Activated T-helper 2 cell treated with anti-CD3 and anti-CD28 coated beads, Interferon-gamma antibody, Interleukin-2, Interleukin-4, amounts not matched to agents 10 μg/mL and 5 μg/mL and 100 μg/mL, durations not matched to agents 14 hours and 24 hours and 36 hours (primary cell): ENCODE measurements at regions not wholly inside any gene's neighbourhood (a gene's known extent, or its start where the extent isn't known, plus 50 kb on each side); places are given as distances from the start of the nearest gene placed in this dataset.

ENCODE experiments used
- DNase-seq: peaks from one replicate; pipeline ENCODE4 v3.0.0; 2021; ENCODE audit warnings: low spot score
- H3K27ac Mint-ChIP-seq: one replicate; pipeline ENCODE4 v1.8.0; 2021; ENCODE audit warnings: mixed read lengths
- H3K27me3 Mint-ChIP-seq: one replicate; pipeline ENCODE4 v1.8.0; 2021; ENCODE audit warnings: low read depth, mixed read lengths
- H3K36me3 Mint-ChIP-seq: one replicate; pipeline ENCODE4 v1.8.0; 2021; ENCODE audit warnings: low read depth, mixed read lengths
- H3K4me1 Mint-ChIP-seq: one replicate; pipeline ENCODE4 v1.8.0; 2021; ENCODE audit warnings: low read depth, mixed read lengths
- H3K4me3 Mint-ChIP-seq: one replicate; pipeline ENCODE4 v1.8.0; 2021; ENCODE audit warnings: low read depth, mild to moderate bottlenecking, moderate library complexity, mixed read lengths
- H3K9me3 Mint-ChIP-seq: one replicate; pipeline ENCODE4 v1.8.0; 2021; ENCODE audit warnings: mixed read lengths
- intact Hi-C: fragments of 100-400 bp; cut with micrococcal nuclease; formaldehyde crosslinking; loops from one replicate; pipeline ENCODE4 v1.15.1; 2023

- no peak for DNase-seq
- Mint-ChIP-seq H3K27ac (no peak overlapping the region), H3K36me3 (no peaks in the 10 kb centered on the region), H3K4me1 (peaks cover 2% of the 10 kb centered on the region), H3K9me3 (no peaks in the 10 kb centered on the region), H3K27me3 (no peaks in the 10 kb centered on the region), H3K4me3 (no peak overlapping the region)
- intact Hi-C loops = no loop called here
Measured at GRCh38 chr7:84610390-84610789, 415.8 kb upstream of the SEMA3A start.

DNA sequence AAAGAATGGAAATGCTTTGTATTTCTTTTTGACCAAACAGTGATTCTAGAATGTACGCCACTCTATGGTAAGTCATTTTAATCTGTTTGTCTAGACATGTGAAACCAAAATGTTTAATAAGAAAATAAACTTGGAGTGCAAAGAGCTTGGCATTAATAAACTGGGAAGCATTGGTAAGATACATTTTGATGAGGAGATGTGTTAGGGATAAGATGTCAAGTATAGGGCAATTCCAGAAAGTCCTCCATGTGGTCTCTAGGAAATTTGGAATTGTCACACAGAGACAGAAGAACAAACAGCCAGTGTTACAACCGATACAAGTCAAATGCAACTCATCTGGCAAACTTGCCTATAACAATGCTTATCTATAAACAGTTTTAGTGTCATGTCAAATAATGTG is 410.7 kb upstream of the SEMA3A start:
- Mint-ChIP-seq H3K4me1 (peaks cover 2% of the 10 kb centered on the region), H3K4me3 (no peak overlapping the region), H3K27ac (no peak overlapping the region), H3K36me3 (no peaks in the 10 kb centered on the region), H3K27me3 (no peaks in the 10 kb centered on the region), H3K9me3 (peaks cover 7% of the 10 kb centered on the region)
- intact Hi-C loops = no loop called here
- no peak for DNase-seq

DNA sequence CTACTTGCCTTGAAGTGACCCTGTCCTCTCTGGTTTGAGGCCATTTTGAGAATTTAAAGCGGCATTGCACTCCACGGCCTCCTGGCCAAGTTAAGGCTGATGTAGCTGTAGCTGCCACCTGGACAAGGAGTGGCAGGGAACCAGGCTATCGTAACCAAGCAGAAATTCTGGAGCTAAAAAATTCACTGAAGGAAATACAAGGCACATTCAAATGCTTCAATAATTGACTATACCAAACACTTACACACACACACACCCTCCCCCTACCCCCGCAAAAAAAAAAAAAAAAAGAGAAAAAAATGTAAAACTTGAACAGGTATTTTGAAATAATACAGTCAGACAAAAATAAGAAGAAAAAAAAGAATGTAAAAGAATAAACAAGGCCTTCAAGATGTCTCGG is 409.0 kb upstream of the SEMA3A start:
- H3K4me1 Mint-ChIP-seq = no peaks in the 10 kb centered on the region
- H3K4me3 Mint-ChIP-seq = no peak overlapping the region
- DNase-seq = no peak
- no peaks in the 10 kb centered on the region for H3K36me3 Mint-ChIP-seq
- intact Hi-C loops = no loop called here
- no peak overlapping the region for H3K27ac Mint-ChIP-seq
- peaks cover 7% of the 10 kb centered on the region for H3K9me3 Mint-ChIP-seq
- H3K27me3 Mint-ChIP-seq = no peaks in the 10 kb centered on the region

DNA sequence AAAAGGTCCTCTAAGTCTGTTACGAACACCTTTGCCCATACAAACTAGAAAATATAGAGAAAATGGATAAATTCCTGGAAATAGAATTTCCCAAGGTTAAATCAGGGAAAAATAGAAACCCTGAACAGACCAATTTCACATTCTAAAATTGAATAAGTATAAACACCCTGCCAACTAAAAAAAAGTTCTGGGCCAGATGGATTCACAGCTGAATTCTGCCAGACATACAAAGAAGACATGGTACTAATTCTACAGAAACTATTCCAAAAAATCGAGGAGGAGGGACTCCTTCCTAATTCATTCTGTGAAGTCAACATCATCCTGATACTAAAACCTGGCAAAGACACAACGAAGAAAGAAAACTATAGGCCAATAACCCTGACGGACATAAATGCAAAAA is 400.4 kb upstream of the SEMA3A start:
- no peak overlapping the region for H3K4me3 Mint-ChIP-seq
- intact Hi-C loops = no loop called here
- H3K9me3 Mint-ChIP-seq = no peaks in the 10 kb centered on the region
- H3K36me3 Mint-ChIP-seq = no peaks in the 10 kb centered on the region
- no peak for DNase-seq
- no peak overlapping the region for H3K27ac Mint-ChIP-seq
- H3K27me3 Mint-ChIP-seq = no peaks in the 10 kb centered on the region
- H3K4me1 Mint-ChIP-seq = no peaks in the 10 kb centered on the region

DNA sequence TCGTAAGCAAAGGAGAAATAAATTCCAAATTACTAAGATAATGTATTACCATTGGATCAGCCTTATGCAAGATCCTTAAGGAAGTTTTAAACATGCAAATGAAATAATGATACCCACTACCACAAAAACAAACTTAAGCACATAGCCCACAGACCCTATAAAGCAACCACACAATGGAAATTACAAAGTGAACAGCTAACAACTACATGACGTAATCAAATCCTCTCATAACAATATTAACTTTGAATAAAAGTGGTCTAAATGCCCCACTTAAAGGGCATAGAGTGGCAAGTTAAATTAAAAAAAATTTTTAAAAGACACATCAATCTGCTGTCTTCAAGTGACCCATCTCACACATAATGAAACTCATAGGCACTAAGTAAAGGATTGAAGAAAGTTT is 397.3 kb upstream of the SEMA3A start:
- no peaks in the 10 kb centered on the region for H3K9me3 Mint-ChIP-seq
- H3K27me3 Mint-ChIP-seq = no peaks in the 10 kb centered on the region
- H3K27ac Mint-ChIP-seq = no peak overlapping the region
- H3K36me3 Mint-ChIP-seq = no peaks in the 10 kb centered on the region
- H3K4me1 Mint-ChIP-seq = no peaks in the 10 kb centered on the region
- no peak overlapping the region for H3K4me3 Mint-ChIP-seq
- no peak for DNase-seq
- intact Hi-C loops = no loop called here

DNA sequence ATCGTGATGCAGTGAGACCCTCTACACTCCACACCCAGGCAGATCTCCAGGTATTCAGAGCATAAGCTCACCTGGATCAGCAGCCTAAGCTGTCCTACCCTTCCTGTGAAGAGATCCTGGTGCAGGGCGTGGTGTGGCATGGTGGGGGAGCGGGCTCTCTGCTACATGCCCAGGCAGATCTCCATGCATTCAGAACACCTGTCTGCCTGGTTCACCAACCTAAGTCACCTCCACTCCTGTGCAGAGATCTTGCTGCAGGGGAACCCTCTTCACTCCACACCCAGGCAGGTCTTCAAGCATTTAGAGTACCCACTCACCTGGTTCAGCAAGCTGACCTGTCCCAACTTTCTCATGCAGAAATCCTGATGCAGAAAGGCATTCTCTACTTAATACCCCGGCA is 394.4 kb upstream of the SEMA3A start:
- H3K9me3 Mint-ChIP-seq = no peaks in the 10 kb centered on the region
- H3K4me3 Mint-ChIP-seq = no peak overlapping the region
- intact Hi-C loops = no loop called here
- H3K27me3 Mint-ChIP-seq = no peaks in the 10 kb centered on the region
- H3K27ac Mint-ChIP-seq = no peak overlapping the region
- no peaks in the 10 kb centered on the region for H3K4me1 Mint-ChIP-seq
- H3K36me3 Mint-ChIP-seq = no peaks in the 10 kb centered on the region
- no peak for DNase-seq

DNA sequence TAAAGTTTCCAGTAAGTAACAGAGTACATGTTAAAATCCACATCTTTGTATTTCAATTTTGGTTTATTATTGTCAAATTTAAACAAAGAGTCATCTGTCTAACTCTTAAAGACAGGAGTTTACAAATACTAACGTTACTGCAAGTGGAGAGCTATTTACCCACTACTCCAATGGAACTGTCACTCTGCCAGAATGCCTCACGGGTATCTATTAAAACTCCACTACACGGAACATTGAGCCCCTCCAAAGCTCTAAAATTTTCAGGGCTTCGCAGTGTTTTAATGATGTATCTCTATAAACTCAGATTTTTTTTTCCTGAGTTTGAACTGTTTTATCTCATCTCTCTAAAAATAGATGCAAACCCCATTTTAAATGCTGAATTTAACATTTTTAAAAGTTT is 388.7 kb upstream of the SEMA3A start:
- H3K27me3 Mint-ChIP-seq = no peaks in the 10 kb centered on the region
- H3K27ac Mint-ChIP-seq = no peak overlapping the region
- intact Hi-C loops = no loop called here
- no peak overlapping the region for H3K4me3 Mint-ChIP-seq
- no peaks in the 10 kb centered on the region for H3K36me3 Mint-ChIP-seq
- no peaks in the 10 kb centered on the region for H3K4me1 Mint-ChIP-seq
- no peak for DNase-seq
- H3K9me3 Mint-ChIP-seq = no peaks in the 10 kb centered on the region

GRCh38 chr7:84582747-84583146 is 388.2 kb upstream of the SEMA3A start:
- Mint-ChIP-seq H3K4me3 (no peak overlapping the region), H3K27me3 (no peaks in the 10 kb centered on the region), H3K4me1 (no peaks in the 10 kb centered on the region), H3K27ac (no peak overlapping the region), H3K9me3 (no peaks in the 10 kb centered on the region), H3K36me3 (no peaks in the 10 kb centered on the region)
- intact Hi-C loops = no loop called here
- DNase-seq = no peak

DNA sequence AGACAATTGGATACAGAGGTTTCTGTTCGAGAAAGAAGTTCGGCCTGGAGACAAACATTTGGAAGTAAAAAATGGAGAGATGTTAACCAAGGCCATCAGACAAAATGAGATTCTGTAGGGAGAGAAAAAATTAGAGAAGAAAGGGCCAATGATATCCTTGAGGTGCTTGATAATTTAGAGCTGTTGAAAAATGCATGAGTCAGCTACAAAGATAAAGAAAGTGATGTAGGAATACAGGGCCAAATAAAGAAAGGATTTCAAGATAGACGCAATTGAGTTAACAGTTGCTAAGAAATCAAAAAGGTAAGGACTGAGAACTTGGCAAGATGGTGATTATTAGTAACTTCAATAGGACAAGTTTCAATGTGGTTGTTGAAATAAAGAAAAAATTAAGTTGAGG is 384.2 kb upstream of the SEMA3A start:
- H3K4me1 Mint-ChIP-seq = no peaks in the 10 kb centered on the region
- H3K9me3 Mint-ChIP-seq = no peaks in the 10 kb centered on the region
- H3K36me3 Mint-ChIP-seq = no peaks in the 10 kb centered on the region
- H3K4me3 Mint-ChIP-seq = no peak overlapping the region
- H3K27ac Mint-ChIP-seq = no peak overlapping the region
- H3K27me3 Mint-ChIP-seq = no peaks in the 10 kb centered on the region
- intact Hi-C loops = no loop called here
- no peak for DNase-seq

DNA sequence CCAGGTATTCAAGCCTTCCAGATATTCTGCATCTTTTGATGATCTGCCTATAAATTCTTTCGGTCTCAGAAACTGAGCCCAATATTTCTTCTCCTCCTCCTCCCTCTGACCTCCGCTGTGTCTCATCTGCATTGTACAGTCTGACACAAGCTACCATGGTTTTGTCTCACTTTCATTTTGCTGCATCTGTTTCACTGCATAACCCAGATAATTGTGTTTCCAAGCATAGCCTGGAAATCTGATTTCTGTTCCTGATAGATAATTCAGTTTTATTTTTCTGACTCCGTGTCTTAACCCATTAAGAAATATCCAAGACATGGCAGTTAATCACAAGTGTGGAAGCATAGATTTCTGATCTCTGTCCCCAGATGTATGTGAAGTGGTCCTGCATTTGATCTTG is 374.2 kb upstream of the SEMA3A start:
- Mint-ChIP-seq H3K27ac (no peak overlapping the region), H3K4me1 (no peaks in the 10 kb centered on the region), H3K36me3 (no peaks in the 10 kb centered on the region), H3K27me3 (no peaks in the 10 kb centered on the region), H3K9me3 (no peaks in the 10 kb centered on the region), H3K4me3 (no peak overlapping the region)
- DNase-seq = no peak
- intact Hi-C loops = no loop called here

DNA sequence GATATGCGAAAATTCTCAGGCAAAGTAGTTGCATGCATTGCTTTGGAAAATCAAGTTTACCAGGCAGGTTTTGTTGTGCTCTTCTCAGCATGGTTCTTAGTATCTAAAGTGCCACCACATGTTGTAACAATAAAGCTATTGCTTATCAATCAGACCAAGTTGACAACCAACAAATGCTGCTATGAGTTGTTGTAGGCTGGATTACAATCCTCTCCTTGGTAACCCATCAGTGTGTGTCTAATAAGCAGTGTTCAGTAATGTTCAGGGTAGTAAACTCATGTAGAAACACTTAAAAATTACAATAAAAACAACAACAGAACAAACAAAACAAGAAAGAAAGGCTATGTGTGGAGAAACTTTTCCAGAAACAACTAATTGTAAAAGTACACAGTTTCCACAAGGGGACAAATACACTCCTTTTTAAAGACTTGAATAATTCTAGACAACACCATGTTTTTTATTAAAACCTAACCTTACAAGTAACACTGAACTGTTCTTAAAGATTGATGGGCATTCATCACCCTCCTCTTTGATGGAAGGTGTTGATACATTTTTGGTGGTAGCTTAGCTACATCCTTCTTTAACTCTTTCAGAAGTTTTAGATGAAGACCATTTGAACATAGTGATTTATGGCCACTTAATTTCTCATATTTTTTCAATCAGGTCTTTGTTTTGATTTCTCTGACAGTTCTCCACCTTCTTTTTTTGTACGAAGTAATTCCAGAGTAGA is 370.9 kb upstream of the SEMA3A start:
- no peak for DNase-seq
- intact Hi-C loops = no loop called here
- Mint-ChIP-seq H3K9me3 (no peaks in the 10 kb centered on the region), H3K4me3 (no peak overlapping the region), H3K36me3 (no peaks in the 10 kb centered on the region), H3K27ac (no peak overlapping the region), H3K4me1 (no peaks in the 10 kb centered on the region), H3K27me3 (no peaks in the 10 kb centered on the region)

DNA sequence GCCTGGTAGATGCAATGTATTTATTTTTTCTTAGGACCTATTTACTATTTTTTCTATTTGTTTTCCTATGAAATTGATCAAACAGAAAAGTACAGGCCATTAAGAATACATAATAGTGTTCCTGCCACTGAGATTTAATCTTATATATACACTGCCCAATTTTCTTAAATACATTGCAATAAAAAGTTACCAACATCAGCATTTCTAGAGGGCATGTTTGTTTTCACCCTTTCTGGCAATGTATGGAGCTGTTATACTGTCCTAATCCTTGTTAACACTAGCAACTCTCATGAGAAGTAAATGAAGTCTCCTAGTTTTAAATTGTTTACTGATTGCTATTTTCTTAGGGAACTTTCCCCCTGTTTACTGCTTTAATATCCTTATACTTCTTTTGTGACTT is 359.1 kb upstream of the SEMA3A start:
- no peaks in the 10 kb centered on the region for H3K4me1 Mint-ChIP-seq
- H3K27ac Mint-ChIP-seq = no peak overlapping the region
- DNase-seq = no peak
- no peaks in the 10 kb centered on the region for H3K27me3 Mint-ChIP-seq
- intact Hi-C loops = no loop called here
- no peak overlapping the region for H3K4me3 Mint-ChIP-seq
- H3K36me3 Mint-ChIP-seq = no peaks in the 10 kb centered on the region
- H3K9me3 Mint-ChIP-seq = peaks cover 10% of the 10 kb centered on the region

DNA sequence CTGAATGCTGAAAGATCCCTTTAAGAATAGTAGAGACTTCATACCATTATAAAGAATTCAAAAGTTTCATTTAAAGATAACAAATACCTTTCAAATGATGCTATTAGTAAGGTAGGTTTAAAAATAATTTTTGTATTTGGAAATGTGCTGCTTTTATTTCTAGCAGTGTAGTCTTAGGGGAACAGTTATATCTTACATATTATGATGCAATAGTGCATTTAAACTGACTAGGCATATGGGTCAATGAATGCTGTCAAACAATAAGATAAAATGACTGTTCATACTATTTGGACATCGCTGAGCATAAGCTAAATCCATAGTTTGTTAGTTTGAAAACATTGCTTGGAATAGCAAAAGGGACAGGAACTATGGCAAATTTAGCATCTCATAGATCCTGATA is 354.8 kb upstream of the SEMA3A start:
- Mint-ChIP-seq H3K27me3 (no peaks in the 10 kb centered on the region), H3K4me3 (no peak overlapping the region)

More for the DNA sequence above, 354.8 kb upstream of the SEMA3A start:
- Mint-ChIP-seq H3K36me3 (no peaks in the 10 kb centered on the region), H3K27ac (no peak overlapping the region), H3K4me1 (no peaks in the 10 kb centered on the region), H3K9me3 (no peaks in the 10 kb centered on the region)
- intact Hi-C loops = no loop called here
- no peak for DNase-seq
